EH (cell line): ENCODE measurements at regions not wholly inside any gene's neighbourhood (a gene's known extent, or its start where the extent isn't known, plus 50 kb on each side); places are given as distances from the start of the nearest gene placed in this dataset.

Source experiments
- DNase-seq: peaks from one replicate; pipeline ENCODE4 v3.0.0-alpha.2; 2015; ENCODE audit warnings: low read depth

DNA sequence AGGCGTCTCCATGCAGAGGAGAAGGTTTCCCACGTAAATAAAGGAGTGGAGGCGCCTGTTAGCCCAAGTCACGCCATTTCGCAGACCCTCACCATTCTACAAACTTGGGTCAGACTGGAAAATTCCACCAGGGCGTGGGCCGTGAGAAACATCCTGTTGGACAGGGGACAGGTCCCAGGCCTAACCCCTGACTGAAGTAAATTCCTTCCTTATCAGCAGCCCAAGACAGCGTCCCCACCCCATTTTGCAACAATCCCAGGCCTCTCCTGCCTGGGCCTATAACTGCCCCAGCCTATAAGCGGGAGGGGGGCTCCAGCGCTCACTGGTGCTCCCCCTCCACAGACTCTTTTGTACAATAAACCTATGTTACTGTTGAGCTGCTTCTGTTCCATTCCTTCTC, 57.3 kb upstream of the CBLN2 start:
- no peak for DNase-seq
